ENCODE measurements at regions not wholly inside any gene's neighbourhood (a gene's known extent, or its start where the extent isn't known, plus 50 kb on each side); places are given as distances from the start of the nearest gene placed in this dataset.

DNA sequence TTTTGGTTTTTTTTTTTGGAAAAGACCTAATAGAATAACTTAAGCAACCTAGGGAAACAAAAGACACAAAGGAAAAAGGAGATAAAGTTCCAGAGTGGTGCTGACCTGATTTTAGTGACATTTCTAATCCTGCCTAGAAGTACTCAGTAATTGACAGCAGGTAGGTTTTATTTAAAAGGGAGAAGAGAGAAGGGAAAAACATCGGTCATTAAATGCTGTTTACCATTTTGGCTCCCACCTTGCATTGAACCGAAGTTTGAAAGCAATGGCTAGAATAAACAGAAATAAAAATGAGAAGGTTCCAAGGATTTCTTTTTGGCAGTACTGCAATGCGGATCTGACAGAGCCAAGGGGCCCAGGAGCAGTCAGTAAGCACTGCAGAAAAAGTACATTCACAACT is 115.8 kb upstream of the MAOA start:
- DNase-seq (no peak), ATAC-seq (ENCODE audit: low read depth in 2 of 2) (no peak)
- Mint-ChIP-seq H3K36me3 (no peaks in the 10 kb centered on the region), H3K4me1 (peaks cover 0 to 6% (median 1%) of the 10 kb centered on the region in 4 donors), H3K4me3 (no peak overlapping the region), H3K27me3 (no peaks in the 10 kb centered on the region), H3K9me3 (peaks cover 0 to 4% (median 1%) of the 10 kb centered on the region in 7 donors), H3K27ac (no peak overlapping the region)
- Histone ChIP-seq H3K36me3 (ENCODE audit: control insufficient read depth, insufficient read depth, low read length) (no peaks in the 10 kb centered on the region), H3K27me3 (ENCODE audit: control insufficient read depth, insufficient read depth, low read length) (no peaks in the 10 kb centered on the region), H3K4me3 (ENCODE audit: low read depth, low read length) (no peak overlapping the region), H3K9me3 (ENCODE audit: control insufficient read depth in 2 of 2, low read length in 2 of 2) (peaks cover 0 to under 1% of the 10 kb centered on the region in 2 experiments), H3K4me1 (ENCODE audit: control insufficient read depth, insufficient read depth, low read length, poor library complexity, severe bottlenecking) (no peaks in the 10 kb centered on the region), H3K27ac (ENCODE audit: insufficient read depth, low read length, poor library complexity, severe bottlenecking) (no peak overlapping the region)

- H3K4me1 Mint-ChIP-seq: peaks cover 0 to 10% (median 3%) of the 10 kb centered on the region in 4 donors
- no peaks in the 10 kb centered on the region for H3K36me3 Mint-ChIP-seq
- H3K9me3 Mint-ChIP-seq: peaks cover 0 to 3% (median 0%) of the 10 kb centered on the region in 7 donors
- H3K27ac Mint-ChIP-seq: peak overlapping the region in 2 of 3 donors; percentile 48 to 59
- Histone ChIP-seq H3K27me3 (ENCODE audit: control insufficient read depth, insufficient read depth, low read length) (no peaks in the 10 kb centered on the region), H3K4me3 (ENCODE audit: low read depth, low read length) (no peak overlapping the region), H3K9me3 (ENCODE audit: control insufficient read depth in 2 of 2, low read length in 2 of 2) (no peaks in the 10 kb centered on the region), H3K27ac (ENCODE audit: insufficient read depth, low read length, poor library complexity, severe bottlenecking) (no peak overlapping the region), H3K36me3 (ENCODE audit: control insufficient read depth, insufficient read depth, low read length) (no peaks in the 10 kb centered on the region), H3K4me1 (ENCODE audit: control insufficient read depth, insufficient read depth, low read length, poor library complexity, severe bottlenecking) (no peaks in the 10 kb centered on the region)
- ATAC-seq (ENCODE audit: low read depth in 2 of 2): no peak
- H3K27me3 Mint-ChIP-seq: no peaks in the 10 kb centered on the region
- no peak for DNase-seq
- H3K4me3 Mint-ChIP-seq: no peak overlapping the region
Observed at GRCh38 chrX:43551590-43551989, 104.5 kb upstream of the MAOA start.

GRCh38 chrX:43552156-43552555 is 103.9 kb upstream of the MAOA start:
- Histone ChIP-seq H3K9me3 (ENCODE audit: control insufficient read depth in 2 of 2, low read length in 2 of 2) (no peaks in the 10 kb centered on the region), H3K4me3 (ENCODE audit: low read depth, low read length) (no peak overlapping the region), H3K27me3 (ENCODE audit: control insufficient read depth, insufficient read depth, low read length) (no peaks in the 10 kb centered on the region), H3K36me3 (ENCODE audit: control insufficient read depth, insufficient read depth, low read length) (no peaks in the 10 kb centered on the region), H3K27ac (ENCODE audit: insufficient read depth, low read length, poor library complexity, severe bottlenecking) (no peak overlapping the region), H3K4me1 (ENCODE audit: control insufficient read depth, insufficient read depth, low read length, poor library complexity, severe bottlenecking) (peaks cover under 1% of the 10 kb centered on the region)
- Mint-ChIP-seq H3K36me3 (no peaks in the 10 kb centered on the region), H3K27me3 (no peaks in the 10 kb centered on the region), H3K9me3 (peaks cover 0 to 3% (median 0%) of the 10 kb centered on the region in 7 donors), H3K27ac (peak overlapping the region in 1 of 3 donors; percentile 48), H3K4me3 (no peak overlapping the region), H3K4me1 (peaks cover 0 to 10% (median 3%) of the 10 kb centered on the region in 4 donors)
- ATAC-seq (ENCODE audit: low read depth in 2 of 2): no peak
- no peak for DNase-seq

DNA sequence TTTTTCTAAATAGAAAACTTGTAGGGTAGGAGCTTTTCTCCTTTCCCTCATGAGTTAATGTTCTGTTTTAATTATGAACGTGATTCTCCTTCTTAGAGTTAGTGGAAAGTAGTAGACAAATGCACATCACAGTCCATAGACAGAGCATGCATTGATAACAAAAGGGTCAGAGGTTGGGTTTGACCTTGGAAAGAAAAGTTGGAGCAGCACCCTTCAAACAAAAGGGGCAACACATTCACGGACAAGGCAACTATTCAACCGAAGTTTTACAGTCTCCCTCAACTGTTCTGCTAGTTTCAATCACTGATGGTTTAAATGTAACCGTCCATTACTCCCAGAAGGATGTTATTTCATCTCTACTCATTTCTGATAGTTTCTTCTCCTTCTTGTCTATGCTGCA is 103.4 kb upstream of the MAOA start:
- Histone ChIP-seq H3K27me3 (ENCODE audit: control insufficient read depth, insufficient read depth, low read length) (no peaks in the 10 kb centered on the region), H3K36me3 (ENCODE audit: control insufficient read depth, insufficient read depth, low read length) (no peaks in the 10 kb centered on the region), H3K27ac (ENCODE audit: insufficient read depth, low read length, poor library complexity, severe bottlenecking) (no peak overlapping the region), H3K4me1 (ENCODE audit: control insufficient read depth, insufficient read depth, low read length, poor library complexity, severe bottlenecking) (peaks cover 4% of the 10 kb centered on the region), H3K4me3 (ENCODE audit: low read depth, low read length) (no peak overlapping the region), H3K9me3 (ENCODE audit: control insufficient read depth in 2 of 2, low read length in 2 of 2) (no peaks in the 10 kb centered on the region)
- Mint-ChIP-seq H3K36me3 (no peaks in the 10 kb centered on the region), H3K9me3 (peaks cover 0 to 3% (median 0%) of the 10 kb centered on the region in 7 donors), H3K27ac (no peak overlapping the region), H3K27me3 (no peaks in the 10 kb centered on the region), H3K4me3 (no peak overlapping the region), H3K4me1 (peaks cover 0 to 12% (median 6%) of the 10 kb centered on the region in 4 donors)
- no peak for DNase-seq
- no peak for ATAC-seq (ENCODE audit: low read depth in 2 of 2)

- Histone ChIP-seq H3K4me1 (ENCODE audit: control insufficient read depth, insufficient read depth, low read length, poor library complexity, severe bottlenecking) (peaks cover 7% of the 10 kb centered on the region), H3K36me3 (ENCODE audit: control insufficient read depth, insufficient read depth, low read length) (no peaks in the 10 kb centered on the region), H3K27ac (ENCODE audit: insufficient read depth, low read length, poor library complexity, severe bottlenecking) (no peak overlapping the region), H3K9me3 (ENCODE audit: control insufficient read depth in 2 of 2, low read length in 2 of 2) (no peaks in the 10 kb centered on the region), H3K4me3 (ENCODE audit: low read depth, low read length) (no peak overlapping the region), H3K27me3 (ENCODE audit: control insufficient read depth, insufficient read depth, low read length) (no peaks in the 10 kb centered on the region)
- ATAC-seq (ENCODE audit: low read depth in 2 of 2) (no peak), DNase-seq (no peak)
- Mint-ChIP-seq H3K4me3 (no peak overlapping the region), H3K27ac (peak overlapping the region in 1 of 3 donors; percentile 39), H3K36me3 (no peaks in the 10 kb centered on the region), H3K9me3 (peaks cover 0 to 3% (median 0%) of the 10 kb centered on the region in 7 donors), H3K27me3 (no peaks in the 10 kb centered on the region), H3K4me1 (peaks cover 0 to 17% (median 11%) of the 10 kb centered on the region in 4 donors)
Observed at GRCh38 chrX:43553257-43553656, 102.8 kb upstream of the MAOA start.

- Histone ChIP-seq H3K36me3 (ENCODE audit: control insufficient read depth, insufficient read depth, low read length) (no peaks in the 10 kb centered on the region), H3K9me3 (ENCODE audit: control insufficient read depth in 2 of 2, low read length in 2 of 2) (no peaks in the 10 kb centered on the region), H3K27me3 (ENCODE audit: control insufficient read depth, insufficient read depth, low read length) (no peaks in the 10 kb centered on the region), H3K4me3 (ENCODE audit: low read depth, low read length) (no peak overlapping the region), H3K4me1 (ENCODE audit: control insufficient read depth, insufficient read depth, low read length, poor library complexity, severe bottlenecking) (peaks cover 7% of the 10 kb centered on the region), H3K27ac (ENCODE audit: insufficient read depth, low read length, poor library complexity, severe bottlenecking) (no peak overlapping the region)
- Mint-ChIP-seq H3K4me1 (peaks cover 0 to 18% (median 11%) of the 10 kb centered on the region in 4 donors), H3K27me3 (no peaks in the 10 kb centered on the region), H3K27ac (peak overlapping the region in 2 of 3 donors; percentile 15 to 56), H3K4me3 (no peak overlapping the region), H3K9me3 (peaks cover 0 to 3% (median 0%) of the 10 kb centered on the region in 7 donors), H3K36me3 (no peaks in the 10 kb centered on the region)
- ATAC-seq (ENCODE audit: low read depth in 2 of 2): no peak
- no peak for DNase-seq
Observed at GRCh38 chrX:43556207-43556606, 99.9 kb upstream of the MAOA start.

DNA sequence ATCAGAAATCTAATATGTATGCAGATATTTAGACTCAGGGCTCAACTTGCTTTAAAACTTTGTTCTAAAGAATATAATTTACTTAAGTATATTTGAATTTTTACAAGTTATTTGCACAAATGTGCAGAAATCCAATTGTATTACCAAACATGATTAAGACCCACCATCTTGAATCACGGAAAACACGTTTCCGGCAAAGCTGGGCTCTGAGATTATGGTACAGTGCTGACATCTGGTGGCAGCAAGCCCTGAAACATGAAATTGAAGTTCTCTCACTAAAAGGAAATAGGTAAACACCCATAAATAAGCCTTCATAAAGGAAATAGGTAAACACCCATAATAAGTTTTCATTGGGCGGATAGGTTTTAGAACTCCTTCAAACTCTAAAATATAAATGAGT is 98.3 kb upstream of the MAOA start:
- peaks cover 7% of the 10 kb centered on the region for H3K4me1 ChIP-seq (ENCODE audit: control insufficient read depth, insufficient read depth, low read length, poor library complexity, severe bottlenecking)
- Mint-ChIP-seq H3K4me3 (no peak overlapping the region), H3K4me1 (peaks cover 0 to 18% (median 7%) of the 10 kb centered on the region in 4 donors), H3K27me3 (no peaks in the 10 kb centered on the region), H3K36me3 (no peaks in the 10 kb centered on the region), H3K27ac (peak overlapping the region in 1 of 3 donors; percentile 80), H3K9me3 (peaks cover 0 to 2% (median 0%) of the 10 kb centered on the region in 7 donors)
- H3K4me3 ChIP-seq (ENCODE audit: low read depth, low read length): peak overlapping the region; percentile 28
- no peaks in the 10 kb centered on the region for H3K27me3 ChIP-seq (ENCODE audit: control insufficient read depth, insufficient read depth, low read length)
- H3K9me3 ChIP-seq (ENCODE audit: control insufficient read depth in 2 of 2, low read length in 2 of 2): no peaks in the 10 kb centered on the region
- H3K27ac ChIP-seq (ENCODE audit: insufficient read depth, low read length, poor library complexity, severe bottlenecking): no peak overlapping the region
- ATAC-seq (ENCODE audit: low read depth in 2 of 2): peak; percentile 47 to 56
- DNase-seq: peak; percentile 23 to 88 (median 71)
- no peaks in the 10 kb centered on the region for H3K36me3 ChIP-seq (ENCODE audit: control insufficient read depth, insufficient read depth, low read length)

- peaks cover 0 to 2% (median 0%) of the 10 kb centered on the region in 7 donors for H3K9me3 Mint-ChIP-seq
- H3K36me3 ChIP-seq (ENCODE audit: control insufficient read depth, insufficient read depth, low read length): no peaks in the 10 kb centered on the region
- peak overlapping the region in 2 of 3 donors; percentile 19 to 39 for H3K27ac Mint-ChIP-seq
- H3K36me3 Mint-ChIP-seq: no peaks in the 10 kb centered on the region
- no peak overlapping the region for H3K4me3 ChIP-seq (ENCODE audit: low read depth, low read length)
- no peaks in the 10 kb centered on the region for H3K27me3 Mint-ChIP-seq
- no peaks in the 10 kb centered on the region for H3K27me3 ChIP-seq (ENCODE audit: control insufficient read depth, insufficient read depth, low read length)
- H3K4me1 Mint-ChIP-seq: peaks cover 0 to 18% (median 7%) of the 10 kb centered on the region in 4 donors
- ATAC-seq (ENCODE audit: low read depth in 2 of 2) (no peak), DNase-seq (peak; percentile 1 to 66 (median 46))
- H3K4me3 Mint-ChIP-seq: no peak overlapping the region
- no peak overlapping the region for H3K27ac ChIP-seq (ENCODE audit: insufficient read depth, low read length, poor library complexity, severe bottlenecking)
- H3K4me1 ChIP-seq (ENCODE audit: control insufficient read depth, insufficient read depth, low read length, poor library complexity, severe bottlenecking): peaks cover 7% of the 10 kb centered on the region
- H3K9me3 ChIP-seq (ENCODE audit: control insufficient read depth in 2 of 2, low read length in 2 of 2): no peaks in the 10 kb centered on the region
Observed at GRCh38 chrX:43559644-43560043, 96.5 kb upstream of the MAOA start.
